ENCODE measurements at regions not wholly inside any gene's neighbourhood (a gene's known extent, or its start where the extent isn't known, plus 50 kb on each side); places are given as distances from the start of the nearest gene placed in this dataset.

- no peak for DNase-seq (ENCODE audit: low read depth in 2 of 2)
- H3K4me1 ChIP-seq (ENCODE audit: control insufficient read depth, extremely low read depth, insufficient read depth, low read length): no peaks in the 10 kb centered on the region
- no peak overlapping the region for H3K4me3 ChIP-seq (replicated peaks in 1 of 4; ENCODE audit: control extremely low read depth in 1 of 4, insufficient read depth in 1 of 4, low read depth in 3 of 4, low read length in 4 of 4)
- H3K79me2 ChIP-seq (ENCODE audit: control insufficient read depth, insufficient read depth, low read length): no peaks in the 10 kb centered on the region
- H3K9ac ChIP-seq (ENCODE audit: insufficient read depth, low read length): no peak overlapping the region
- no peaks in the 10 kb centered on the region for H3K27me3 ChIP-seq (ENCODE audit: control insufficient read depth, insufficient read depth, low read length)
- TF ChIP-seq EZH2 (IDR thresholded peaks at IDR 0.05; ENCODE audit: low read length, missing control alignments): no peak
- TF ChIP-seq, protein P1, sequence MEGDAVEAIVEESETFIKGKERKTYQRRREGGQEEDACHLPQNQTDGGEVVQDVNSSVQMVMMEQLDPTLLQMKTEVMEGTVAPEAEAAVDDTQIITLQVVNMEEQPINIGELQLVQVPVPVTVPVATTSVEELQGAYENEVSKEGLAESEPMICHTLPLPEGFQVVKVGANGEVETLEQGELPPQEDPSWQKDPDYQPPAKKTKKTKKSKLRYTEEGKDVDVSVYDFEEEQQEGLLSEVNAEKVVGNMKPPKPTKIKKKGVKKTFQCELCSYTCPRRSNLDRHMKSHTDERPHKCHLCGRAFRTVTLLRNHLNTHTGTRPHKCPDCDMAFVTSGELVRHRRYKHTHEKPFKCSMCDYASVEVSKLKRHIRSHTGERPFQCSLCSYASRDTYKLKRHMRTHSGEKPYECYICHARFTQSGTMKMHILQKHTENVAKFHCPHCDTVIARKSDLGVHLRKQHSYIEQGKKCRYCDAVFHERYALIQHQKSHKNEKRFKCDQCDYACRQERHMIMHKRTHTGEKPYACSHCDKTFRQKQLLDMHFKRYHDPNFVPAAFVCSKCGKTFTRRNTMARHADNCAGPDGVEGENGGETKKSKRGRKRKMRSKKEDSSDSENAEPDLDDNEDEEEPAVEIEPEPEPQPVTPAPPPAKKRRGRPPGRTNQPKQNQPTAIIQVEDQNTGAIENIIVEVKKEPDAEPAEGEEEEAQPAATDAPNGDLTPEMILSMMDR (conservative IDR thresholded peaks at IDR 0.05 in 1 of 2, IDR thresholded peaks at IDR 0.05 in 1 of 2; ENCODE audit: low read depth in 1 of 2, low read length in 2 of 2): no peak
- H2AFZ ChIP-seq (ENCODE audit: low read length): no peak overlapping the region
- H4K20me1 ChIP-seq (ENCODE audit: control insufficient read depth, extremely low read depth, insufficient read depth, low read length): no peaks in the 10 kb centered on the region
- no peaks in the 10 kb centered on the region for H3K36me3 ChIP-seq (ENCODE audit: control insufficient read depth, insufficient read depth, low read length)
- H3K9me3 ChIP-seq (ENCODE audit: control insufficient read depth, insufficient read depth, low read depth, low read length): no peaks in the 10 kb centered on the region
- H3K4me2 ChIP-seq (ENCODE audit: extremely low read depth, insufficient read depth, low read length): no peak overlapping the region
- H3K27ac ChIP-seq (ENCODE audit: insufficient read depth, low read length): no peak overlapping the region
Measured at GRCh38 chr16:9594047-9594446, 502.6 kb downstream of the HAPSTR1 start.

- no peak for DNase-seq (ENCODE audit: low read depth in 2 of 2)
- Histone ChIP-seq H3K4me1 (ENCODE audit: control insufficient read depth, extremely low read depth, insufficient read depth, low read length) (no peaks in the 10 kb centered on the region), H2AFZ (ENCODE audit: low read length) (no peak overlapping the region), H3K9ac (ENCODE audit: insufficient read depth, low read length) (no peak overlapping the region), H3K36me3 (ENCODE audit: control insufficient read depth, insufficient read depth, low read length) (no peaks in the 10 kb centered on the region), H3K27ac (ENCODE audit: insufficient read depth, low read length) (no peak overlapping the region), H4K20me1 (ENCODE audit: control insufficient read depth, extremely low read depth, insufficient read depth, low read length) (no peaks in the 10 kb centered on the region), H3K4me3 (replicated peaks in 1 of 4; ENCODE audit: control extremely low read depth in 1 of 4, insufficient read depth in 1 of 4, low read depth in 3 of 4, low read length in 4 of 4) (no peak overlapping the region), H3K4me2 (ENCODE audit: extremely low read depth, insufficient read depth, low read length) (no peak overlapping the region), H3K9me3 (ENCODE audit: control insufficient read depth, insufficient read depth, low read depth, low read length) (no peaks in the 10 kb centered on the region), H3K27me3 (ENCODE audit: control insufficient read depth, insufficient read depth, low read length) (no peaks in the 10 kb centered on the region), H3K79me2 (ENCODE audit: control insufficient read depth, insufficient read depth, low read length) (no peaks in the 10 kb centered on the region)
- no peak for TF ChIP-seq EZH2 (IDR thresholded peaks at IDR 0.05; ENCODE audit: low read length, missing control alignments)
- TF ChIP-seq, protein P1 (conservative IDR thresholded peaks at IDR 0.05 in 1 of 2, IDR thresholded peaks at IDR 0.05 in 1 of 2; ENCODE audit: low read depth in 1 of 2, low read length in 2 of 2): no peak
Measured at GRCh38 chr16:9594946-9595345, 503.5 kb downstream of the HAPSTR1 start.

DNA sequence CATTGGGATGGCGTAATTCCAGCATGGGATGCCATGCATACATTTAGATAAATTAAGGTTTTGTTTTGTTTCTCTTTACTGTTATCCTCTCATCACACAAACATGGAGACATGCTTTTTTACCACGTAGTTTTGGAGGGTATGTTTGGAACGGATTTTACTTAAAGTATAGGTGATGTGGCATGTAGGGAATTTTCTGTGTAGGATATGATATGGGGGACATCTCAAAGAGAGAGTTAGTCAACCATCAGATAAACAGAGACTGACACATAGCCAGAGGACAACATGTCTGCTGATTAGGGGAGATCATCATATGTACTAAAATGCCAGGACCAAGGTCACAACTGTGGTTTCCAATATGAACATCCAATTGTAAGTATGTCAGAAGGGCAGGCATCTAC, 503.9 kb downstream of the HAPSTR1 start:
- H3K4me3 ChIP-seq (replicated peaks in 1 of 4; ENCODE audit: control extremely low read depth in 1 of 4, insufficient read depth in 1 of 4, low read depth in 3 of 4, low read length in 4 of 4): no peak overlapping the region
- TF ChIP-seq, protein P1 (conservative IDR thresholded peaks at IDR 0.05 in 1 of 2, IDR thresholded peaks at IDR 0.05 in 1 of 2; ENCODE audit: low read depth in 1 of 2, low read length in 2 of 2): no peak
- TF ChIP-seq EZH2 (IDR thresholded peaks at IDR 0.05; ENCODE audit: low read length, missing control alignments): no peak
- no peaks in the 10 kb centered on the region for H3K36me3 ChIP-seq (ENCODE audit: control insufficient read depth, insufficient read depth, low read length)
- H3K9me3 ChIP-seq (ENCODE audit: control insufficient read depth, insufficient read depth, low read depth, low read length): no peaks in the 10 kb centered on the region
- no peak overlapping the region for H3K4me2 ChIP-seq (ENCODE audit: extremely low read depth, insufficient read depth, low read length)
- no peaks in the 10 kb centered on the region for H3K4me1 ChIP-seq (ENCODE audit: control insufficient read depth, extremely low read depth, insufficient read depth, low read length)
- DNase-seq (ENCODE audit: low read depth in 2 of 2): no peak
- H2AFZ ChIP-seq (ENCODE audit: low read length): no peak overlapping the region
- no peak overlapping the region for H3K27ac ChIP-seq (ENCODE audit: insufficient read depth, low read length)
- H3K27me3 ChIP-seq (ENCODE audit: control insufficient read depth, insufficient read depth, low read length): no peaks in the 10 kb centered on the region
- H3K9ac ChIP-seq (ENCODE audit: insufficient read depth, low read length): no peak overlapping the region
- no peaks in the 10 kb centered on the region for H4K20me1 ChIP-seq (ENCODE audit: control insufficient read depth, extremely low read depth, insufficient read depth, low read length)
- H3K79me2 ChIP-seq (ENCODE audit: control insufficient read depth, insufficient read depth, low read length): no peaks in the 10 kb centered on the region

Data from fibroblast of lung (primary cell).